ENCODE measurements at regions not wholly inside any gene's neighbourhood (a gene's known extent, or its start where the extent isn't known, plus 50 kb on each side); places are given as distances from the start of the nearest gene placed in this dataset.

DNA sequence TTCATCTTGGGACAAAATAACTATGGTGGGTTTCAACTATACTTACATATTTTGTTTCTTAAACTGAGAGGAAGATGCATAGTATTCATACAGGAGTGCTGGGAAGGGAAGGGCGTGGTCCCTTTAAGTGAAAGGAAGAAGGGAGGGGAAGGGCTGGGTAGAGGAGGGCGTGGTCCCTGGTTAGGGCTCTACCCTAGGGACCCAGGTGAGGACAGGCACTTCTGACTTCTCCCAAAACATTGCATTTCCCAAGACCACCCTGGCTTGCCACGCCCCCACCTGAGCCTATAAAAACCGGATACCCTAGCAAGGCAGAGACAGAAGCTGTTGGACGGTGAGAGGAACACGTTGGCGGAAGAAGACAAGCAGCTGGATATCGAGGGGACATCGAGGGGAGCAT is 157.6 kb upstream of the PLXNA4 start:
- H3K4me3 Mint-ChIP-seq (ENCODE audit: unreplicated experiment), result no peak overlapping the region
- H3K27ac Mint-ChIP-seq (ENCODE audit: unreplicated experiment), result no peak overlapping the region
- TF ChIP-seq, protein P1, sequence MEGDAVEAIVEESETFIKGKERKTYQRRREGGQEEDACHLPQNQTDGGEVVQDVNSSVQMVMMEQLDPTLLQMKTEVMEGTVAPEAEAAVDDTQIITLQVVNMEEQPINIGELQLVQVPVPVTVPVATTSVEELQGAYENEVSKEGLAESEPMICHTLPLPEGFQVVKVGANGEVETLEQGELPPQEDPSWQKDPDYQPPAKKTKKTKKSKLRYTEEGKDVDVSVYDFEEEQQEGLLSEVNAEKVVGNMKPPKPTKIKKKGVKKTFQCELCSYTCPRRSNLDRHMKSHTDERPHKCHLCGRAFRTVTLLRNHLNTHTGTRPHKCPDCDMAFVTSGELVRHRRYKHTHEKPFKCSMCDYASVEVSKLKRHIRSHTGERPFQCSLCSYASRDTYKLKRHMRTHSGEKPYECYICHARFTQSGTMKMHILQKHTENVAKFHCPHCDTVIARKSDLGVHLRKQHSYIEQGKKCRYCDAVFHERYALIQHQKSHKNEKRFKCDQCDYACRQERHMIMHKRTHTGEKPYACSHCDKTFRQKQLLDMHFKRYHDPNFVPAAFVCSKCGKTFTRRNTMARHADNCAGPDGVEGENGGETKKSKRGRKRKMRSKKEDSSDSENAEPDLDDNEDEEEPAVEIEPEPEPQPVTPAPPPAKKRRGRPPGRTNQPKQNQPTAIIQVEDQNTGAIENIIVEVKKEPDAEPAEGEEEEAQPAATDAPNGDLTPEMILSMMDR (IDR thresholded peaks at IDR 0.05), result no peak
- H3K4me1 Mint-ChIP-seq (ENCODE audit: unreplicated experiment), result peaks cover 3% of the 10 kb centered on the region
- no peaks in the 10 kb centered on the region for H3K36me3 Mint-ChIP-seq (ENCODE audit: unreplicated experiment)
- no peaks in the 10 kb centered on the region for H3K9me3 Mint-ChIP-seq (ENCODE audit: unreplicated experiment)
- peaks cover 24% of the 10 kb centered on the region for H3K27me3 Mint-ChIP-seq (ENCODE audit: unreplicated experiment)
- DNase-seq (ENCODE audit: extremely low spot score, unreplicated experiment), result no peak

DNA sequence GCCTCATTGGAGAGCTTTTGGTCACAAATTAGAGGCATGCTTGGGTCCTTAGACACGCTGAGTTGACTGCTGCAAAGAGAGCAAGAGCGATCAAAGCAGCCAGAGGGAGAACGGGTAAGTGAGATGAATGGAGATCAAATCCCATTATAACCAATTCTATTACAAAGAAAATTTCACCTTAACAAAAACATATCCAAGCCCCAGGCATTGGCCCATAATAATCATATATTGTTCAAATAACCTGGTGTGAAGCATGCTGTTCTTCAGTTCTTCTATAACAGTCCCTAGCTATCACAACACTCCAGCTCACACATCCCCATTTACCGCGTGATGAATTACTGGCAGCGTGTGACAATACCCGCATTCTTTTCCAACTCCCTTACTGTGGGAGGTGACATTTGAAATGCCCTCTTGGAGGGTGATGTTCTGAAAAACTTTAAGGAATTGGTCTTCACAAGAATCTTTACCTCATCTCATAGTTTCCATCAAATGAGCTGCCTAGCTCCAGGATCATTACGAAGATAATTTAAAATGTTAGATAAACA is 156.1 kb upstream of the PLXNA4 start:
- Mint-ChIP-seq H3K27ac (ENCODE audit: unreplicated experiment) (no peak overlapping the region), H3K4me1 (ENCODE audit: unreplicated experiment) (no peaks in the 10 kb centered on the region), H3K9me3 (ENCODE audit: unreplicated experiment) (no peaks in the 10 kb centered on the region), H3K27me3 (ENCODE audit: unreplicated experiment) (peaks cover 16% of the 10 kb centered on the region), H3K4me3 (ENCODE audit: unreplicated experiment) (no peak overlapping the region), H3K36me3 (ENCODE audit: unreplicated experiment) (no peaks in the 10 kb centered on the region)
- TF ChIP-seq, protein P1 (IDR thresholded peaks at IDR 0.05), result no peak
- no peak for DNase-seq (ENCODE audit: extremely low spot score, unreplicated experiment)

DNA sequence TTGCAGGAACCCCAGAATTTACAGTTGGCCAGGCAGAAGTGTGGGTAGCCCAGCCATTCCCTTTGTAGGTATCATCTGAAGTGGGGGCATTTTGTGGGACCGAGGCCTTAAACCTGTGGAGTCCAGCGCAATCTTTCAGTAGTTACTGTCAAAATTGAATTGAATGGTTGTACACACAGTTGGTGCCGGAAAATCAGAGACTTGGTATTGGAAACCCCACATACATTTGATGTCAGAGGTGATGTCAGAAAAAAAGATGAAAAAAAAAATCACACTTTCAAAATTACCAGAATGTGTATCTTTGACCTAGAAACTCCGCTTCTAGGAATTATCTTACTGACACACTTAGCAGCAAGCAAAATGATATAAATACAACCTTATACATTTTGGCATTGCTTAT is 153.8 kb upstream of the PLXNA4 start:
- Mint-ChIP-seq H3K27me3 (ENCODE audit: unreplicated experiment) (peaks cover 12% of the 10 kb centered on the region), H3K4me3 (ENCODE audit: unreplicated experiment) (no peak overlapping the region), H3K27ac (ENCODE audit: unreplicated experiment) (no peak overlapping the region), H3K36me3 (ENCODE audit: unreplicated experiment) (no peaks in the 10 kb centered on the region), H3K9me3 (ENCODE audit: unreplicated experiment) (no peaks in the 10 kb centered on the region), H3K4me1 (ENCODE audit: unreplicated experiment) (no peaks in the 10 kb centered on the region)
- no peak for DNase-seq (ENCODE audit: extremely low spot score, unreplicated experiment)
- TF ChIP-seq, protein P1 (IDR thresholded peaks at IDR 0.05), result no peak

DNA sequence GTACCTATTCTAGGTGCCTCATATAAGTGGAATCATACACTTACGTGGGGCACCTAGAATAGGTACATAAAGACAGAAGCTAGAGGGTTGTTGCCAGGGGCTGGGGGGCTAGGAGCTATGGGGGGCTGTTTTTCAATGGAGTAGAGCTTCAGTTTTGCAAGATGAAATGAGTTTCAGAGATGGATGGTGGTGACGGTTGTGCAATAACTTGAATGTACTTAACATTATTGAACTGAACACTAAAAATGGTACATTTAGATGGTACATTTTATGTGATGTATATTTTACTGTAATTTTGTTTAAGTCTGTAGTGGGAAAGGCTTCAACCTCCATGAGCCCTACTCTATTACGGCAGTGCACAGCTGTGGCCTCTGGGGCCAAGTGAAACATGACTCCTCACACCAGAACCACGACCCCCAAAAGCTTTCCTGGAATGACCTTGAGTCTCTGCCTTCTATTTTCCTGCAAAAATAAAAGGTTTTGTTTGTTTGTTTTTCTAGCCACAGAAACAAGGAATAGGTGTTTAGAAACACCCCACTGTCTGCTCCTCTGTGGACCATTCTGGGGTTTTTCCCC is 147.3 kb upstream of the PLXNA4 start:
- Mint-ChIP-seq H3K27me3 (ENCODE audit: unreplicated experiment) (peaks cover 6% of the 10 kb centered on the region), H3K9me3 (ENCODE audit: unreplicated experiment) (peaks cover 12% of the 10 kb centered on the region), H3K27ac (ENCODE audit: unreplicated experiment) (no peak overlapping the region), H3K36me3 (ENCODE audit: unreplicated experiment) (no peaks in the 10 kb centered on the region), H3K4me3 (ENCODE audit: unreplicated experiment) (no peak overlapping the region), H3K4me1 (ENCODE audit: unreplicated experiment) (no peaks in the 10 kb centered on the region)
- no peak for DNase-seq (ENCODE audit: extremely low spot score, unreplicated experiment)
- TF ChIP-seq, protein P1 (IDR thresholded peaks at IDR 0.05), result no peak

DNA sequence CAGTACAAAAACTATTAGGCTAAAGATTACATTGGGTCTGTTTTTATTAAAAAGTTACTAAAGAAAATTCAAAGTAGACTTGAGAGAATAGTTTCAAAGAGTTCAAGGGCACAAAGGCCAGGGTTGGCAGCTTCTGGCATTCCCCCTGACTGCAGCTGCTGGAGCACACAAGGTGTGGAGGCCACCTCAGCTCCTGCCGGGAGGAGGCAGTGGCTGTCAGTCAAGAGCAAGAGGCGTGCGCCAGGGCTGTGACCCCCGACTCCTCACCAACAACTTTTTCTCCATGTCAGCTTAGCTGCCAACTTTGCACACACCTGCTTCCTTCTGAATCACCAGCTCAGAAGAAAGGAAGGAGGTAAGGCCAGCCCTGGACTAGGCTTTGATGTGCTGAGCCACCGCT is 144.6 kb upstream of the PLXNA4 start:
- no peak for DNase-seq (ENCODE audit: extremely low spot score, unreplicated experiment)
- Mint-ChIP-seq H3K4me1 (ENCODE audit: unreplicated experiment) (no peaks in the 10 kb centered on the region), H3K4me3 (ENCODE audit: unreplicated experiment) (no peak overlapping the region), H3K27me3 (ENCODE audit: unreplicated experiment) (peaks cover 10% of the 10 kb centered on the region), H3K27ac (ENCODE audit: unreplicated experiment) (no peak overlapping the region), H3K36me3 (ENCODE audit: unreplicated experiment) (no peaks in the 10 kb centered on the region), H3K9me3 (ENCODE audit: unreplicated experiment) (peaks cover 15% of the 10 kb centered on the region)
- TF ChIP-seq, protein P1 (IDR thresholded peaks at IDR 0.05), result no peak
